ENCODE measurements at regions not wholly inside any gene's neighbourhood (a gene's known extent, or its start where the extent isn't known, plus 50 kb on each side); places are given as distances from the start of the nearest gene placed in this dataset.
A peak's percentile ranks its signal among the peaks of the same experiment; 100 is the strongest.

- Histone ChIP-seq H3K27me3 (no peaks in the 10 kb centered on the region), H3K36me3 (no peaks in the 10 kb centered on the region), H3K9me3 (no peaks in the 10 kb centered on the region), H3K4me3 (no peak overlapping the region), H3K27ac (no peak overlapping the region), H3K4me1 (peaks cover 0 to 51% (median 25%) of the 10 kb centered on the region in 4 donors)
- ATAC-seq (peak in 2 of 4 donors; percentile 15 to 42), DNase-seq (peak in 1 of 3 donors; percentile 75)
- intact Hi-C loops (cut with DNase I), result loop anchor here in 1 of 2 donors (10.0 kb wide), 1 partner anchor 383 kb away; no protein-coding TSS in a partner anchor
- 25% methylated on average over 4 of the region's 13 CpGs for WGBS (ENCODE audit: insufficient coverage, low coverage, low lambda C conversion rate, missing lambda C conversion rate)
- TF ChIP-seq POLR2A (IDR thresholded peaks at IDR 0.05) (no peak), CTCF (IDR thresholded peaks at IDR 0.05) (no peak)
Measured at GRCh38 chr12:124371366-124371765, 76.5 kb downstream of the RFLNA start.

GRCh38 chr12:124370851-124371250, 76.0 kb downstream of the RFLNA start:
- peaks cover 0 to 51% (median 25%) of the 10 kb centered on the region in 4 donors for H3K4me1 ChIP-seq
- DNase-seq, result no peak
- no peak overlapping the region for H3K4me3 ChIP-seq
- WGBS (ENCODE audit: insufficient coverage, low coverage, low lambda C conversion rate, missing lambda C conversion rate), result 86% methylated on average over 1 of the region's 7 CpGs
- H3K36me3 ChIP-seq, result no peaks in the 10 kb centered on the region
- no peak for ATAC-seq
- TF ChIP-seq POLR2A (IDR thresholded peaks at IDR 0.05) (no peak), CTCF (IDR thresholded peaks at IDR 0.05) (no peak)
- no peak overlapping the region for H3K27ac ChIP-seq
- no peaks in the 10 kb centered on the region for H3K27me3 ChIP-seq
- no peaks in the 10 kb centered on the region for H3K9me3 ChIP-seq
- intact Hi-C loops (cut with DNase I), result loop anchor here in 1 of 2 donors (10.0 kb wide), 1 partner anchor 384 kb away; no protein-coding TSS in a partner anchor

GRCh38 chr12:124370384-124370783, 75.5 kb downstream of the RFLNA start:
- 74% methylated on average over 3 of the region's 7 CpGs for WGBS (ENCODE audit: insufficient coverage, low coverage, low lambda C conversion rate, missing lambda C conversion rate)
- intact Hi-C loops (cut with DNase I), result loop anchor here in 1 of 2 donors (10.0 kb wide), 1 partner anchor 384 kb away; no protein-coding TSS in a partner anchor

GRCh38 chr12:124369827-124370378, 75.0 kb downstream of the RFLNA start:
- intact Hi-C loops (cut with DNase I), result loop anchor here in 1 of 2 donors (10.0 kb wide), 1 partner anchor 385 kb away; no protein-coding TSS in a partner anchor
- Histone ChIP-seq H3K4me1 (peaks cover 0 to 46% (median 23%) of the 10 kb centered on the region in 4 donors), H3K27ac (peak overlapping the region; percentile 20 to 77 (median 74)), H3K36me3 (no peaks in the 10 kb centered on the region), H3K4me3 (no peak overlapping the region), H3K27me3 (no peaks in the 10 kb centered on the region), H3K9me3 (no peaks in the 10 kb centered on the region)
- peak in 1 of 3 donors; percentile 67 for DNase-seq
- WGBS (ENCODE audit: insufficient coverage, low coverage, low lambda C conversion rate, missing lambda C conversion rate), result 14% methylated on average over 6 of the region's 20 CpGs
- ATAC-seq, result peak; percentile 42 to 46 (median 44)
- TF ChIP-seq POLR2A (IDR thresholded peaks at IDR 0.05) (no peak), CTCF (IDR thresholded peaks at IDR 0.05) (no peak)

More at GRCh38 chr12:124370384-124370783, 75.5 kb downstream of the RFLNA start:
- TF ChIP-seq CTCF (IDR thresholded peaks at IDR 0.05) (no peak), POLR2A (IDR thresholded peaks at IDR 0.05) (no peak)
- H3K36me3 ChIP-seq, result no peaks in the 10 kb centered on the region
- DNase-seq, result no peak
- H3K4me3 ChIP-seq, result no peak overlapping the region
- ATAC-seq, result no peak
- no peaks in the 10 kb centered on the region for H3K27me3 ChIP-seq
- H3K27ac ChIP-seq, result peak overlapping the region; percentile 20 to 77 (median 74)
- peaks cover 0 to 51% (median 25%) of the 10 kb centered on the region in 4 donors for H3K4me1 ChIP-seq
- no peaks in the 10 kb centered on the region for H3K9me3 ChIP-seq

Measured in right lobe of liver (tissue), 6 donors.